Lower lobe of right lung (tissue), 2 donors: ENCODE measurements at regions not wholly inside any gene's neighbourhood (a gene's known extent, or its start where the extent isn't known, plus 50 kb on each side); places are given as distances from the start of the nearest gene placed in this dataset.

Experiments used
- ATAC-seq, 2 donors: fragments of 200-7000 bp; cut with Tn5 transposase; one replicate each; pipeline ENCODE4 v1.9.1; 2020 to 2022; ENCODE audit warnings: mild to moderate bottlenecking in 2 of 2, moderate library complexity in 2 of 2
- DNase-seq: peaks from one replicate; pipeline ENCODE4 v3.0.0-alpha.2; 2020
- H3K27ac ChIP-seq: fragments of 200-600 bp; one replicate; pipeline ENCODE4 v1.8.0; 2022
- H3K27me3 ChIP-seq: fragments of 200-600 bp; one replicate; pipeline ENCODE4 v1.8.0; 2022; ENCODE audit warnings: low read depth
- H3K36me3 ChIP-seq: fragments of 200-600 bp; one replicate; pipeline ENCODE4 v1.8.0; 2022; ENCODE audit warnings: mild to moderate bottlenecking
- H3K4me1 ChIP-seq: fragments of 200-600 bp; one replicate; pipeline ENCODE4 v1.8.0; 2022
- H3K4me3 ChIP-seq: fragments of 200-600 bp; one replicate; pipeline ENCODE4 v1.8.0; 2022; ENCODE audit warnings: mild to moderate bottlenecking
- H3K9me3 ChIP-seq: fragments of 200-600 bp; one replicate; pipeline ENCODE4 v1.8.0; 2022
- intact Hi-C: fragments of 100-400 bp; cut with DNase I; formaldehyde crosslinking; loops from one replicate; pipeline ENCODE4 v1.11.0; 2022
- TF ChIP-seq, protein P1 (sequence below): fragments of 200-600 bp; IDR thresholded peaks from one replicate; pipeline ENCODE4 v1.8.0; 2022; ENCODE audit warnings: antibody characterized with exemption, mild to moderate bottlenecking
- donor health status: DM: no; HTN: yes; CAD: no; lungs with severe emphysema.

DNA sequence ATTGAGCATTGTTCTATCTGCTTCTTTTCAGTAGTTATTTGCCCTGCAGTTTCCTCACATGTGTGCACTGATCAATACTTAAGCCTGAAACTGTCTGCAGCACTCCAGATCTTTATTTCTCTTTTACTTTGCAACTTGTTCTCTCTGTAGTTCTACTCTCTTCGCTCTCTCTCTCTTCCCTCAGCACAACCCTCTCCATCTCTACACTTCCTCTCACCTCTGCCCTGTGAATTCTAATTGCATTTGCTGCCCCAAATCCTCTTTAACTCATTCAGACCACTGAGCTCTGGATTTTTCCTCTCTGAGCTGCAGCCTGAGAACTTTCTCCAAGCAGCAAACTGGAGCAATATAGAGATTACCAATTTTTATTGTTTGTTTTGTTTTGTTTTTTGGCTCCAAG is 1035.5 kb downstream of the FSCB start:
- DNase-seq (no peak), ATAC-seq (no peak)
- H3K27ac ChIP-seq = no peak overlapping the region
- intact Hi-C loops = no loop called here
- H3K9me3 ChIP-seq = no peaks in the 10 kb centered on the region
- H3K27me3 ChIP-seq = no peaks in the 10 kb centered on the region
- TF ChIP-seq, protein P1, sequence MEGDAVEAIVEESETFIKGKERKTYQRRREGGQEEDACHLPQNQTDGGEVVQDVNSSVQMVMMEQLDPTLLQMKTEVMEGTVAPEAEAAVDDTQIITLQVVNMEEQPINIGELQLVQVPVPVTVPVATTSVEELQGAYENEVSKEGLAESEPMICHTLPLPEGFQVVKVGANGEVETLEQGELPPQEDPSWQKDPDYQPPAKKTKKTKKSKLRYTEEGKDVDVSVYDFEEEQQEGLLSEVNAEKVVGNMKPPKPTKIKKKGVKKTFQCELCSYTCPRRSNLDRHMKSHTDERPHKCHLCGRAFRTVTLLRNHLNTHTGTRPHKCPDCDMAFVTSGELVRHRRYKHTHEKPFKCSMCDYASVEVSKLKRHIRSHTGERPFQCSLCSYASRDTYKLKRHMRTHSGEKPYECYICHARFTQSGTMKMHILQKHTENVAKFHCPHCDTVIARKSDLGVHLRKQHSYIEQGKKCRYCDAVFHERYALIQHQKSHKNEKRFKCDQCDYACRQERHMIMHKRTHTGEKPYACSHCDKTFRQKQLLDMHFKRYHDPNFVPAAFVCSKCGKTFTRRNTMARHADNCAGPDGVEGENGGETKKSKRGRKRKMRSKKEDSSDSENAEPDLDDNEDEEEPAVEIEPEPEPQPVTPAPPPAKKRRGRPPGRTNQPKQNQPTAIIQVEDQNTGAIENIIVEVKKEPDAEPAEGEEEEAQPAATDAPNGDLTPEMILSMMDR = no peak
- H3K4me1 ChIP-seq = no peaks in the 10 kb centered on the region
- H3K4me3 ChIP-seq = no peak overlapping the region
- H3K36me3 ChIP-seq = no peaks in the 10 kb centered on the region

DNA sequence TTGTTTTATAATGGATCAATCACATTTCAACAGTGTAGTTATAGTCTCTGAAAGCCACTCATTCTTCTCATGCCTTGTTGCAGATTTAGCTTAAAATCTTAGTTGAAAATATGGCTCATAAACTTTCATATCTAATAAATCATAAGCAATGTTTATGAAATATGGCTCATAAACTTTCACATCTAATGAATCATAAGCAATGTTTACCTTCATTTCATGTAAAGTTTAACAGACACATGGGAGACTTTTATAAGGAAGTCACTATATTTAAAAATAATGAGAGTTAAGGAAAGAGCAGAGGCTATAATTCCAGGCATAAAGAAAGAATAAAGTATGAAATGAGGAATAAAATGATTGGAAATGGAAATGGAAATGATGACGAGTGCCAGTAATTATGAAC is 1042.1 kb downstream of the FSCB start:
- TF ChIP-seq, protein P1 = no peak
- intact Hi-C loops = no loop called here
- Histone ChIP-seq H3K4me3 (no peak overlapping the region), H3K4me1 (no peaks in the 10 kb centered on the region), H3K36me3 (no peaks in the 10 kb centered on the region), H3K9me3 (no peaks in the 10 kb centered on the region), H3K27me3 (no peaks in the 10 kb centered on the region), H3K27ac (no peak overlapping the region)
- DNase-seq (no peak), ATAC-seq (no peak)

DNA sequence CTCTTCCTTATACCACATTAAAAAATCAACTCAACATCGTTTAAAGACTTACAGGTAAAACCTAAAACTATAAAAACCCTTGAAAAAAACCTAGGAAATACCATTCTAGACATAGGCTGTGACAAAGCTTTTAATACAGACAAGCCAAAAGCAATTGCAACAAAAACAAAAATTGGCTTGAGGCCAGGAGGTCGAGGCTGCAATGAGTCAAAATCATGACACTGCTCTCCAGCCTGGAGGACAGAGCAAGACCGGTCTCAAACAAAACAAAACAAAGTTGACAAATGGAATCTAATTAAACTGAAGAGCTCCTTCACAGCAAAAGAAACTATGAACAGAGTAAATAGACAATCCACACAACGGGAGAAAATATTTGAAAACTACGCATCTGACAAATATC is 1057.8 kb downstream of the FSCB start:
- Histone ChIP-seq H3K4me3 (no peak overlapping the region), H3K9me3 (no peaks in the 10 kb centered on the region), H3K27me3 (no peaks in the 10 kb centered on the region), H3K36me3 (no peaks in the 10 kb centered on the region), H3K4me1 (no peaks in the 10 kb centered on the region), H3K27ac (no peak overlapping the region)
- intact Hi-C loops = no loop called here
- TF ChIP-seq, protein P1 = no peak
- DNase-seq (no peak), ATAC-seq (no peak)

DNA sequence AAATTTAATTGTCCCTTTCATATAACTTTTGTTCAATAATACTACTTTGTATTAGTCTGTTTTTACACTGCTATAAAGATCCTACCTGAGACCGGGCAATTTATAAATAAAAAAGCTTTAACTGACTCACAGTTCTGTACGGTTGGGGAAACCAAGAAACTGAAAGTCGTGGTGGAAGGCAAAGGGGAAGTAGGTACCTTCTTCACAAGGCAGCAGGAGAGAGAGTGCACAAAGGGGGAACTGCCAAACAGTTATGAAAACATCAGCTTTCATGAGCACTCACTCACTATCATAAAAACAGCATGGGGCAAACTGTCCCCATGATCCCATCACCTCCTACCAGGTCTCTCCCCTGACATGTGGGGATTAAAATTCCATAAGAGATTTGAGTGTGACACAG is 1069.0 kb downstream of the FSCB start:
- no peaks in the 10 kb centered on the region for H3K9me3 ChIP-seq
- ATAC-seq = no peak
- no peaks in the 10 kb centered on the region for H3K36me3 ChIP-seq
- H3K27ac ChIP-seq = no peak overlapping the region
- no peaks in the 10 kb centered on the region for H3K4me1 ChIP-seq
- intact Hi-C loops = no loop called here
- H3K4me3 ChIP-seq = no peak overlapping the region
- TF ChIP-seq, protein P1 = no peak
- no peak for DNase-seq
- no peaks in the 10 kb centered on the region for H3K27me3 ChIP-seq

DNA sequence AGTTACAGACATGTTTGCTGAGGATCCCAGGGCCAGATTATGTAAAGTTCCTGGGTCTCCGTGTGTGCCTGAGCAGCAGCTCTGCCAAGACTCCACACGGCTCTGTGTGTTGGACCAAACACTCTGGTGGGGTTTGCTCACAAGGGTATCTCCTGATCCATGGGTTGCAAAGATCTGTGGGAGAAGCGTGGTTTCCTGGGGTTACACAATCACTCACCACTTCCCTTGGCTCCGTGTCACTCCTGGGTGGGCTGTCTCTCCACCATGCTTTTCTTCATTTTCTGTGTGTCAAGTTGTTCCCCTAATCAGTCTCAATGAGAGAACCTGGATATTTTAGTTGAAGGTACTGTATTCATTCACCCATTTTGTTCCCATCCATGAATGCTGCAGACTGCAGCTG is 1088.8 kb downstream of the FSCB start:
- intact Hi-C loops = no loop called here
- TF ChIP-seq, protein P1 = no peak
- ATAC-seq (no peak), DNase-seq (no peak)
- H3K36me3 ChIP-seq = no peaks in the 10 kb centered on the region
- H3K4me1 ChIP-seq = no peaks in the 10 kb centered on the region
- no peak overlapping the region for H3K27ac ChIP-seq
- H3K9me3 ChIP-seq = no peaks in the 10 kb centered on the region
- no peak overlapping the region for H3K4me3 ChIP-seq
- H3K27me3 ChIP-seq = no peaks in the 10 kb centered on the region

DNA sequence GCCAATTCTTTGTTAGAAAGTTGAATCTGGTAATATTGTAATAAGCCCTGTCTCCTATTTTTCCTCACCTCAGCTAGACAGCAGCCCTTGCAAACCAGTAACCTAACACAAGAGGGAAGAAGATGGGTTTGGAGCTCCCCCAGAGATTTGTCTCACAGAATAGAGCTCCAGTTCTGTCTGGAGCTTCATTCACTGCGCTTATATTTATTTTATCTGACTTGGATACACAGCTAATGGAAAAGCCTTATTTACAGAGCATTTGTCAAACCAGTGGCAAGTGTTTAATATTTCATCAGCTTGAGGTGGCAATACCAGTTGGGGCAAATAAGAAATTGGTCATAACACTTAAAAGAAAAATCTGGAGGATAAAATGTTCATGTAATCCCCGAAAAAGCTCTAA is 1094.0 kb downstream of the FSCB start:
- intact Hi-C loops = no loop called here
- no peaks in the 10 kb centered on the region for H3K4me1 ChIP-seq
- ATAC-seq = no peak
- no peaks in the 10 kb centered on the region for H3K27me3 ChIP-seq
- TF ChIP-seq, protein P1 = no peak
- DNase-seq = no peak
- no peaks in the 10 kb centered on the region for H3K36me3 ChIP-seq
- no peak overlapping the region for H3K4me3 ChIP-seq
- no peaks in the 10 kb centered on the region for H3K9me3 ChIP-seq
- H3K27ac ChIP-seq = no peak overlapping the region
